MM.1S (cell line): ENCODE measurements at regions not wholly inside any gene's neighbourhood (a gene's known extent, or its start where the extent isn't known, plus 50 kb on each side); places are given as distances from the start of the nearest gene placed in this dataset.

Experiments used
- DNase-seq: peaks from one replicate; pipeline ENCODE4 v3.0.0-alpha.2; 2015
- H2AFZ ChIP-seq: fragments of 300-600 bp; sonication (generic); 2 replicates; pipeline ENCODE4 v1.6.0; 2016; ENCODE audit warnings: antibody characterized with exemption, low read length
- H3F3A ChIP-seq: fragments of 300-600 bp; sonication (generic); 2 replicates; pipeline ENCODE4 v1.6.1; 2016; ENCODE audit warnings: mild to moderate bottlenecking, antibody characterized with exemption, low read length, moderate library complexity, mixed read lengths; ENCODE audit not compliant: insufficient read depth
- H3K27ac ChIP-seq: fragments of 300-600 bp; sonication (generic); 2 replicates; pipeline ENCODE4 v1.5.1; 2016; ENCODE audit warnings: mild to moderate bottlenecking, low read length
- H3K27me3 ChIP-seq: fragments of 300-600 bp; sonication (generic); replicated peaks from 2 replicates; pipeline ENCODE4 v1.6.0; 2016; ENCODE audit warnings: low read length; ENCODE audit not compliant: insufficient read depth
- H3K36me3 ChIP-seq: fragments of 300-600 bp; sonication (generic); replicated peaks from 2 replicates; pipeline ENCODE4 v1.6.1; 2016; ENCODE audit warnings: mild to moderate bottlenecking, low read length, mixed read lengths; ENCODE audit not compliant: insufficient read depth
- H3K4me1 ChIP-seq: fragments of 300-600 bp; sonication (generic); 2 replicates; pipeline ENCODE4 v1.6.1; 2016; ENCODE audit warnings: low read length, mixed read lengths
- H3K4me2 ChIP-seq: fragments of 300-600 bp; sonication (generic); 2 replicates; pipeline ENCODE4 v1.6.0; 2016; ENCODE audit warnings: low read depth, low read length
- H3K4me3 ChIP-seq: fragments of 300-600 bp; sonication (generic); 2 replicates; pipeline ENCODE4 v1.5.1; 2016; ENCODE audit warnings: low read length, mixed read lengths
- H3K79me2 ChIP-seq: fragments of 300-600 bp; sonication (generic); 2 replicates; pipeline ENCODE4 v1.6.1; 2016; ENCODE audit warnings: mixed run types, low read length, mixed read lengths
- H3K9ac ChIP-seq: fragments of 300-600 bp; sonication (generic); 2 replicates; pipeline ENCODE4 v1.6.1; 2016; ENCODE audit warnings: low read length, mixed read lengths
- H3K9me2 ChIP-seq: fragments of 300-600 bp; sonication (generic); replicated peaks from 2 replicates; pipeline ENCODE4 v1.6.1; 2016; ENCODE audit warnings: mild to moderate bottlenecking, low read length, mixed read lengths; ENCODE audit not compliant: insufficient read depth
- H3K9me3 ChIP-seq: fragments of 300-600 bp; sonication (generic); replicated peaks from 2 replicates; pipeline ENCODE4 v1.6.1; 2016; ENCODE audit warnings: mild to moderate bottlenecking, low read length, mixed read lengths; ENCODE audit not compliant: insufficient read depth
- H4K20me1 ChIP-seq: fragments of 300-600 bp; sonication (generic); 2 replicates; pipeline ENCODE4 v1.6.1; 2016; ENCODE audit warnings: mild to moderate bottlenecking, low read length, moderate library complexity, mixed read lengths; ENCODE audit not compliant: insufficient read depth
- CTCF ChIP-seq: fragments of 300-600 bp; sonication (generic); IDR thresholded peaks from 2 replicates; pipeline ENCODE4 v1.5.1; 2016; ENCODE audit warnings: antibody characterized with exemption, low read length, mixed read lengths
- EZH2 ChIP-seq: fragments of 300-600 bp; sonication (generic); optimal IDR thresholded peaks from 2 replicates; pipeline ENCODE3; 2017; ENCODE audit warnings: low read depth, mild to moderate bottlenecking, antibody characterized with exemption, low read length, mixed read lengths
- EZH2phosphoT487 ChIP-seq: fragments of 300-600 bp; sonication (generic); IDR thresholded peaks from 2 replicates; pipeline ENCODE4 v1.6.1; 2018; ENCODE audit warnings: antibody characterized with exemption, low read length

GRCh38 chr5:175070283-175070682, 345.9 kb downstream of the MSX2 start:
- H3F3A ChIP-seq, result no peaks in the 10 kb centered on the region
- no peaks in the 10 kb centered on the region for H3K27me3 ChIP-seq
- H2AFZ ChIP-seq, result no peak overlapping the region
- H4K20me1 ChIP-seq, result no peaks in the 10 kb centered on the region
- no peak overlapping the region for H3K9ac ChIP-seq
- H3K36me3 ChIP-seq, result no peaks in the 10 kb centered on the region
- no peak overlapping the region for H3K4me2 ChIP-seq
- H3K4me1 ChIP-seq, result no peaks in the 10 kb centered on the region
- no peak for TF ChIP-seq EZH2
- no peak for TF ChIP-seq CTCF
- no peak for TF ChIP-seq EZH2phosphoT487
- no peak overlapping the region for H3K27ac ChIP-seq
- no peaks in the 10 kb centered on the region for H3K79me2 ChIP-seq
- no peak overlapping the region for H3K4me3 ChIP-seq
- no peaks in the 10 kb centered on the region for H3K9me3 ChIP-seq
- no peak for DNase-seq
- H3K9me2 ChIP-seq, result no peaks in the 10 kb centered on the region

GRCh38 chr5:175060257-175060656, 335.9 kb downstream of the MSX2 start:
- Histone ChIP-seq H4K20me1 (no peaks in the 10 kb centered on the region), H3K4me2 (peak overlapping the region; percentile 75), H3K27ac (no peak overlapping the region), H3K9me3 (no peaks in the 10 kb centered on the region), H3K27me3 (no peaks in the 10 kb centered on the region), H3K36me3 (no peaks in the 10 kb centered on the region), H3K79me2 (no peaks in the 10 kb centered on the region), H3F3A (no peaks in the 10 kb centered on the region), H2AFZ (peak overlapping the region; percentile 61), H3K4me1 (no peaks in the 10 kb centered on the region), H3K9ac (no peak overlapping the region), H3K9me2 (no peaks in the 10 kb centered on the region), H3K4me3 (peak overlapping the region; percentile 52)
- DNase-seq, result no peak
- TF ChIP-seq EZH2 (no peak), CTCF (no peak), EZH2phosphoT487 (no peak)

GRCh38 chr5:175059687-175060211, 335.4 kb downstream of the MSX2 start:
- Histone ChIP-seq H3K4me3 (peak overlapping the region; percentile 52), H3K27me3 (no peaks in the 10 kb centered on the region), H3K27ac (no peak overlapping the region), H3K36me3 (no peaks in the 10 kb centered on the region), H3K79me2 (no peaks in the 10 kb centered on the region), H3F3A (no peaks in the 10 kb centered on the region), H3K9me2 (no peaks in the 10 kb centered on the region), H3K4me1 (no peaks in the 10 kb centered on the region), H3K4me2 (peak overlapping the region; percentile 75), H3K9me3 (no peaks in the 10 kb centered on the region), H4K20me1 (no peaks in the 10 kb centered on the region), H3K9ac (no peak overlapping the region), H2AFZ (peak overlapping the region; percentile 61)
- peak; percentile 27 for DNase-seq
- TF ChIP-seq EZH2phosphoT487, result no peak
- TF ChIP-seq CTCF, result peak; percentile 31
- no peak for TF ChIP-seq EZH2
